ENCODE measurements at regions not wholly inside any gene's neighbourhood (a gene's known extent, or its start where the extent isn't known, plus 50 kb on each side); places are given as distances from the start of the nearest gene placed in this dataset.

- TF ChIP-seq, protein P1, sequence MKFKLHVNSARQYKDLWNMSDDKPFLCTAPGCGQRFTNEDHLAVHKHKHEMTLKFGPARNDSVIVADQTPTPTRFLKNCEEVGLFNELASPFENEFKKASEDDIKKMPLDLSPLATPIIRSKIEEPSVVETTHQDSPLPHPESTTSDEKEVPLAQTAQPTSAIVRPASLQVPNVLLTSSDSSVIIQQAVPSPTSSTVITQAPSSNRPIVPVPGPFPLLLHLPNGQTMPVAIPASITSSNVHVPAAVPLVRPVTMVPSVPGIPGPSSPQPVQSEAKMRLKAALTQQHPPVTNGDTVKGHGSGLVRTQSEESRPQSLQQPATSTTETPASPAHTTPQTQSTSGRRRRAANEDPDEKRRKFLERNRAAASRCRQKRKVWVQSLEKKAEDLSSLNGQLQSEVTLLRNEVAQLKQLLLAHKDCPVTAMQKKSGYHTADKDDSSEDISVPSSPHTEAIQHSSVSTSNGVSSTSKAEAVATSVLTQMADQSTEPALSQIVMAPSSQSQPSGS (IDR thresholded peaks at IDR 0.05; ENCODE audit: low read length): no peak
These were observed 105.6 kb upstream of the ANKH start (continued) for GRCh38 chr5:14977058-14977685.

GRCh38 chr5:14976486-14976885 lies 104.9 kb upstream of the ANKH start:
- ChIA-PET RAD21 (ENCODE audit: unreplicated experiment) (interaction anchor here (0.9 kb wide), 1 partner anchor 9 kb away, joined by 3 read pairs; no protein-coding TSS in a partner anchor), CTCF (interaction anchor here (1.0 kb wide), 1 partner anchor 10 kb away, joined by 3 read pairs; no protein-coding TSS in a partner anchor), POLR2A (no interaction called here), SMC1A (ENCODE audit: uncharacterized antibody, unreplicated experiment) (interaction anchor here (1.0 to 1.4 kb wide), 2 partner anchors 8 to 130 kb away, joined by 3 read pairs; no protein-coding TSS in a partner anchor)
- H3K27ac ChIP-seq (ENCODE audit: control insufficient read depth, insufficient read depth): no peak overlapping the region
- in situ Hi-C loops (cut with MboI): no loop called here
- no peaks in the 10 kb centered on the region for H3K79me2 ChIP-seq (ENCODE audit: control insufficient read depth, insufficient read depth, low read length)
- FAIRE-seq: no peak
- H3K27me3 ChIP-seq (replicated peaks in 1 of 2; ENCODE audit: control insufficient read depth in 2 of 2, insufficient read depth in 2 of 2, low read length in 1 of 2): no peaks in the 10 kb centered on the region
- H3K4me3 ChIP-seq: no peak overlapping the region
- H2AFZ ChIP-seq (ENCODE audit: control insufficient read depth, low read depth, low read length): no peak overlapping the region
- 60% methylated on average over 7 of the region's 7 CpGs for WGBS (ENCODE audit: insufficient coverage, insufficient replicate concordance, low lambda C conversion rate, missing lambda C conversion rate)
- H3K9me3 ChIP-seq (replicated peaks; ENCODE audit: control insufficient read depth, insufficient read depth, low read length): no peaks in the 10 kb centered on the region
- no peaks in the 10 kb centered on the region for H4K20me1 ChIP-seq (ENCODE audit: control insufficient read depth, insufficient read depth)
- intact Hi-C loops (cut with micrococcal nuclease; ENCODE audit: unreplicated experiment): no loop called here
- BruUV-seq (replicated peaks): no TSS peak
- H3K4me1 ChIP-seq (ENCODE audit: control insufficient read depth, insufficient read depth, low read length): no peaks in the 10 kb centered on the region
- DNase-seq (ENCODE audit: low read depth, low spot score): no peak
- no peak overlapping the region for H3K9ac ChIP-seq (ENCODE audit: control insufficient read depth, insufficient read depth, low read length)
- no peak overlapping the region for H3K4me2 ChIP-seq (ENCODE audit: control insufficient read depth, insufficient read depth)
- ATAC-seq: no peak
- no peaks in the 10 kb centered on the region for H3K36me3 ChIP-seq (ENCODE audit: control insufficient read depth in 2 of 2, insufficient read depth in 2 of 2, low read length in 1 of 2)
- TF ChIP-seq CUX1 (IDR thresholded peaks at IDR 0.05; ENCODE audit: insufficient replicate concordance, low read depth, low read length) (no peak), POLR2AphosphoS2 (IDR thresholded peaks at IDR 0.05; ENCODE audit: low read depth, low read length) (no peak), HCFC1 (IDR thresholded peaks at IDR 0.05; ENCODE audit: low read length) (no peak), STAT3 (IDR thresholded peaks at IDR 0.05; ENCODE audit: low read depth, low read length) (no peak), BCL11A (IDR thresholded peaks at IDR 0.05; ENCODE audit: low read depth, low read length) (no peak), ZNF592 (IDR thresholded peaks at IDR 0.05) (no peak), E2F4 (IDR thresholded peaks at IDR 0.05; ENCODE audit: low read depth, low read length) (no peak), SREBF2 (IDR thresholded peaks at IDR 0.05; ENCODE audit: low read length) (no peak)
